SK-N-MC (cell line): ENCODE measurements at regions not wholly inside any gene's neighbourhood (a gene's known extent, or its start where the extent isn't known, plus 50 kb on each side); places are given as distances from the start of the nearest gene placed in this dataset.

Experiments
- DNase-seq: peaks from one replicate; pipeline ENCODE4 v3.0.0-alpha.2; 2011; ENCODE audit warnings: low read depth, low spot score
- H3K27ac ChIP-seq: fragments of 200-600 bp; sonication (generic); 2 replicates; pipeline ENCODE4 v1.5.1; 2016; ENCODE audit warnings: mixed run types
- H3K36me3 ChIP-seq: fragments of 200-600 bp; sonication (generic); 2 replicates; pipeline ENCODE4 v1.6.1; 2017; ENCODE audit warnings: antibody characterized with exemption, low read length, mixed read lengths; ENCODE audit not compliant: insufficient read depth
- H3K4me3 ChIP-seq: fragments of 200-600 bp; sonication (generic); 2 replicates; pipeline ENCODE4 v1.5.1; 2016
- H3K9ac ChIP-seq: fragments of 200-600 bp; sonication (generic); 2 replicates; pipeline ENCODE4 v1.8.0; 2017; ENCODE audit warnings: mixed run types, mixed read lengths; ENCODE audit not compliant: insufficient read length
- H3K9me3 ChIP-seq: fragments of 200-600 bp; sonication (generic); 2 replicates; pipeline ENCODE4 v1.6.1; 2017; ENCODE audit warnings: low read depth, mild to moderate bottlenecking, antibody characterized with exemption, low read length, moderate library complexity, mixed read lengths
- EZH2 ChIP-seq: fragments of 200-600 bp; sonication (generic); IDR thresholded peaks from one replicate; pipeline ENCODE4 v1.6.1; 2017; ENCODE audit warnings: antibody characterized with exemption
- FOXP2 ChIP-seq: optimal IDR thresholded peaks from 2 replicates; pipeline ENCODE3; 2011; ENCODE audit warnings: mild to moderate bottlenecking, moderate library complexity; ENCODE audit not compliant: insufficient read depth; ENCODE audit errors: extremely low read length, control extremely low read depth
- POLR2AphosphoS5 ChIP-seq: IDR thresholded peaks from 2 replicates; pipeline ENCODE4 v1.6.1; 2012; ENCODE audit warnings: mild to moderate bottlenecking, low read depth, low read length, borderline replicate concordance

- Histone ChIP-seq H3K9ac (no peak overlapping the region), H3K27ac (no peak overlapping the region), H3K36me3 (no peaks in the 10 kb centered on the region), H3K9me3 (no peaks in the 10 kb centered on the region), H3K4me3 (no peak overlapping the region)
- DNase-seq = no peak
- no peak for TF ChIP-seq POLR2AphosphoS5
- no peak for TF ChIP-seq FOXP2
- no peak for TF ChIP-seq EZH2
Observed at GRCh38 chr2:34037157-34037556, 438.1 kb upstream of the FAM98A start.

GRCh38 chr2:34031097-34031496 lies 432.0 kb upstream of the FAM98A start:
- Histone ChIP-seq H3K27ac (peak overlapping the region; percentile 49; the same call in 1 of the 2 replicates), H3K9ac (no peak overlapping the region), H3K9me3 (no peaks in the 10 kb centered on the region), H3K4me3 (no peak overlapping the region), H3K36me3 (no peaks in the 10 kb centered on the region)
- TF ChIP-seq EZH2 = no peak
- TF ChIP-seq FOXP2 = no peak
- TF ChIP-seq POLR2AphosphoS5 = no peak
- no peak for DNase-seq

- Histone ChIP-seq H3K9me3 (no peaks in the 10 kb centered on the region), H3K36me3 (no peaks in the 10 kb centered on the region), H3K4me3 (no peak overlapping the region), H3K9ac (no peak overlapping the region), H3K27ac (no peak overlapping the region)
- DNase-seq = no peak
- TF ChIP-seq EZH2 (no peak), POLR2AphosphoS5 (no peak), FOXP2 (no peak)
Observed at GRCh38 chr2:34030273-34030672, 431.2 kb upstream of the FAM98A start.

GRCh38 chr2:34029073-34029472 lies 430.0 kb upstream of the FAM98A start:
- Histone ChIP-seq H3K9ac (no peak overlapping the region), H3K4me3 (no peak overlapping the region), H3K9me3 (no peaks in the 10 kb centered on the region), H3K27ac (no peak overlapping the region), H3K36me3 (no peaks in the 10 kb centered on the region)
- no peak for DNase-seq
- TF ChIP-seq FOXP2 (no peak), EZH2 (no peak), POLR2AphosphoS5 (no peak)

- no peaks in the 10 kb centered on the region for H3K9me3 ChIP-seq
- no peak for DNase-seq
- H3K36me3 ChIP-seq = no peaks in the 10 kb centered on the region
- TF ChIP-seq EZH2 = no peak
- TF ChIP-seq POLR2AphosphoS5 = peak; percentile 13; the same call in 1 of the 2 replicates
- peak; percentile 45 for TF ChIP-seq FOXP2
- no peak overlapping the region for H3K9ac ChIP-seq
- peak overlapping the region; percentile 2; the same call in 1 of the 2 replicates for H3K27ac ChIP-seq
- no peak overlapping the region for H3K4me3 ChIP-seq
Observed at GRCh38 chr2:34025196-34025595, 426.1 kb upstream of the FAM98A start.

GRCh38 chr2:34012715-34013302 lies 413.7 kb upstream of the FAM98A start:
- peak; percentile 76 for DNase-seq
- H3K27ac ChIP-seq = peak overlapping the region; percentile 91
- H3K9me3 ChIP-seq = no peaks in the 10 kb centered on the region
- H3K4me3 ChIP-seq = peak overlapping the region; percentile 49
- TF ChIP-seq FOXP2 (peak; percentile 26), EZH2 (no peak), POLR2AphosphoS5 (no peak)
- peak overlapping the region; percentile 37 for H3K9ac ChIP-seq
- no peaks in the 10 kb centered on the region for H3K36me3 ChIP-seq

GRCh38 chr2:34011684-34012083 lies 412.6 kb upstream of the FAM98A start:
- H3K9ac ChIP-seq = no peak overlapping the region
- no peaks in the 10 kb centered on the region for H3K9me3 ChIP-seq
- H3K4me3 ChIP-seq = no peak overlapping the region
- no peak for TF ChIP-seq EZH2
- TF ChIP-seq POLR2AphosphoS5 = no peak; the same call in 1 of the 2 replicates
- TF ChIP-seq FOXP2 = peak; percentile 76
- H3K36me3 ChIP-seq = no peaks in the 10 kb centered on the region
- peak overlapping the region; percentile 91 for H3K27ac ChIP-seq
- peak; percentile 30 for DNase-seq

- TF ChIP-seq EZH2 (no peak), POLR2AphosphoS5 (no peak), FOXP2 (no peak)
Observed at GRCh38 chr2:34005901-34006300, 406.8 kb upstream of the FAM98A start.

GRCh38 chr2:34004936-34005335 lies 405.8 kb upstream of the FAM98A start:
- H3K4me3 ChIP-seq = no peak overlapping the region
- H3K9me3 ChIP-seq = no peaks in the 10 kb centered on the region
- H3K9ac ChIP-seq = no peak overlapping the region
- no peak overlapping the region for H3K27ac ChIP-seq
- TF ChIP-seq POLR2AphosphoS5 (no peak), FOXP2 (no peak), EZH2 (no peak)
- H3K36me3 ChIP-seq = no peaks in the 10 kb centered on the region
- no peak for DNase-seq

More at GRCh38 chr2:34005901-34006300, 406.8 kb upstream of the FAM98A start:
- Histone ChIP-seq H3K36me3 (no peaks in the 10 kb centered on the region), H3K27ac (no peak overlapping the region), H3K9me3 (no peaks in the 10 kb centered on the region), H3K9ac (no peak overlapping the region), H3K4me3 (no peak overlapping the region)
- DNase-seq = no peak
